HG02763 (cell line): ENCODE measurements at regions not wholly inside any gene's neighbourhood (a gene's known extent, or its start where the extent isn't known, plus 50 kb on each side); places are given as distances from the start of the nearest gene placed in this dataset.

Source experiments
- ATAC-seq: cut with Tn5 transposase; IDR thresholded peaks from one replicate; pipeline ENCODE4 v1.9.1; 2021; ENCODE audit warnings: mild to moderate bottlenecking, moderate library complexity; ENCODE audit not compliant: unreplicated experiment

GRCh38 chr6:133170602-133171001 is 70.6 kb upstream of the EYA4 start:
- ATAC-seq, result no peak

DNA sequence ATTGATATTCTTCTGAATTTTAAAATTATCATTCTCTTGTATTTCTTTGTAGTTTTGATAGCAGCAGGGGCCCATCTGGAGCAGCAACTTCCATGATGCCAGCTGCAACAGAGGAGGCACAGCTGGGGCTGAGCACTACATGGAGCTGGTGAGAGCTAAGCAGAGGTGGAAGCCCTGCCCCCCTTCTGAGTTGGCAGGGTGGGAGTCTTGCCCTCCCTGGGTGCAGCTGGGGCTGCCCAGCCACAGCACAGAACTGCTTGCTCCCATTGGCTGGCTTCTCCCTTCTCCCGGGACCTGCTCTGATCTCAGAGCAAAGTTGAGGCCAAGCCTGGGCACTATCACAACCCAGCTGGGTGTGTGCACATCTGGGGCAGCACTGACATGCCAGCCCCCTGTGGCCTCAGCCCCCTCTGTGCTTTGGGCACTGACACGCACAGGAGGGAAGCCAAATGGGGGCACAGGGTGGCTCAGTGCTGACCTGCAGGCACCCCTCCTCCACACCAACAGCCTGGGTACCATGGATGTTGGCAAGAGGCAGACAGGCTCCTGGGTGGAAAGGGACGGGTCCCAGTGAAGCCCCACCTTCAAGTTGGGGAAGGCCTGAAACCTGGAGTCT is 69.1 kb upstream of the EYA4 start:
- ATAC-seq, result no peak

GRCh38 chr6:133173276-133173675 is 67.9 kb upstream of the EYA4 start:
- no peak for ATAC-seq

- no peak for ATAC-seq
These were observed 61.7 kb upstream of the EYA4 start for GRCh38 chr6:133179481-133179880.

GRCh38 chr6:133183691-133184090 is 57.5 kb upstream of the EYA4 start:
- ATAC-seq, result no peak

DNA sequence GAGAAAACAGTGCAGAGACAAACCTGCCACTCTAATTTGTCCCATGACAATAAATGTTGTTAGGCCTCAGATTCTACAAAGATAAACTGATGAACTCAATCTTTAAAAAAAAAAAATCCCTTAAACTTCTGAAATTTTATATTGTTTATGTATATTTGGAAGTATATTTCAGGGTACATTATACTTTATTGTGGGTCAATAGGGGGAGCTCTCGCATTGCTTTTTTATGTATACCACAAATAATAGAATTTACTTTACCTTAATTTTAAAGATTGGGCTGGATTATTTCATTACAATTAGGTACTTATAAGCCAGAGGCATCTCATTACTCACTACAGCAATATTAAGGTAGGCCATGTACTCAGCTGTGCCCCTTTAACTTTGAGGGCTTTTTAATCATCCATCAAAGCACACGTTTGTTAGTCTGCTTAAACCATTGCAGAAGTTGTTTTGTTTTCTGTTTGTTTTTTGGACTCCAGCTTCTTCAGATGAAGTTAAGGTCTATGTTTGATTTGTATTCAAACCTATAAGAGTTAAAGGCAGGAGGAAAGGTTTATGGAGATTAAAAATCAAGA is 56.3 kb upstream of the EYA4 start:
- ATAC-seq, result no peak

DNA sequence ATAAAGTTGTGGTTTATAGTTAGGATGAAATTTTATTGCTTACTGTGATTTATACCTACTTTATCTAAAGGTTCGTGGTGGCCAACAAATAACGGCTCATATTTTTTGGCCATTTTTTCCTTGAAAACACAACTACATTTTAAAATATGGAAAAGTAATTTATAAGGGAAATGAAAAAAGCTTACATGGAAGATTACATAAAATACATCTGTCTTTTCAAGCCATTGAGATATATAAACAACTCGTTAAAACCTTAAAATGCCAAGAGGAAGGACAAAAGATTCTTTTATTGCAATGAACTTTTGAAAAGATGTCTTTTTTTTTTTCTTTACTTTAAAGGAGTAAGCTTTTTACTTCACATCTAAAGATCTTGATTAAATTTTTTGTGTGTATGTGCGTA is 55.4 kb upstream of the EYA4 start:
- ATAC-seq, result no peak

DNA sequence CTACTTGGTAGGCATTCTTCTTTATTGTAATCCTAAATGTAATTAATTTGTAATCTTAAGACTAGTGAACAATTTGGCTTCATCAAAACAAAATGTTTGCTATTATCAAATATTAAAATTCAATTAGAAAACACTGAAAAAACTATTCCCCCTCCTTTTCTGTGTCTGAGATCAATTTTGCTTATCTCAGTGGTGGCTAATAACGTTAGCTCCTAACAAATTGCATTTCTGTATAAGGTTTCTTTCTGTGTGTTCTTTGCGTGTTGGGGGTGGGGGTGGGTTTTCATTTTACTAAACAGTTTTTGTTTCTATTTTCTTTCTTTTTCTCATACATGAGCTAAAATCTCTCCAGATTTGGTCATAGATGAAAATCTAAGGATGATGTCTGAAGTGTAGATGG is 54.0 kb upstream of the EYA4 start:
- ATAC-seq, result no peak

- ATAC-seq, result no peak
These were observed 53.3 kb upstream of the EYA4 start for GRCh38 chr6:133187657-133188453.

DNA sequence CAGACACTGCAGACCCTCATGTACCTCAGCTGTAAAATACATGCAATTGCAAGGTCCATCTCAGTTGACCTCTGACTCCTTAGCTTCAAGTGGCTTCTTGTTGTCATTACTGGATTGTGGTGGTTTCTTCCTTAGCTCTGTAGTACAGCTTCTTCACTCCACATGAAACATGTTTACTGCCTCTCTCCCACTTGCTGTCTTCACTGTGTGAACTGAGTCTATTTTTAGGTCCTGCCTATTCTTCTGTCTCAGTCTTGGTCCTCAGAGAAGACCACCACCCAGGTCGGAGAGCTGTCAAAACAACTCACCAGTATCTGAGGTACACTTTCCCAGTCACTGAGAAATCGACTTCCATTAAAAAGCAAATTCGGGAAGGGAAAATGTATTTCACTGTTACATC is 50.2 kb upstream of the EYA4 start:
- ATAC-seq, result no peak

DNA sequence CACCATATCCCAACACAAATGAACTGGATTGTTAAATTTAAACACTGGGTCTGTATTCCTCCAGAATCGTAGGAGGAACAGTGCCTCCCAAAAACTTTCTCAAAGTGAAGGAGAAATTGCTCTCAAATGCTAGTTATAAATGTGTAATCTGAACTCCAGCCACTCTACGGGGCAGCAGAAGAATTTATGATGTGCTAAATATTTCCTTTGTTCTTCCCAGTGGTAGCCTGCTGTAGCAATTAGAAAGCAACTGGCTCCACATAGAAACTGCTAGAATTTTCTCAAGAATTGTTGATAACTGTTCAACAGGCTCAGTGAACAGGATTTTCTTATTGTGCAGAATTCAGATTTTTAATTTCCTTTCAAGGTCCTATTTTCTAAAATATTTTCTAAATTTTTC is 49.8 kb upstream of the EYA4 start:
- no peak for ATAC-seq
